ENCODE measurements at regions not wholly inside any gene's neighbourhood (a gene's known extent, or its start where the extent isn't known, plus 50 kb on each side); places are given as distances from the start of the nearest gene placed in this dataset.
A peak's percentile ranks its signal among the peaks of the same experiment; 100 is the strongest.

DNA sequence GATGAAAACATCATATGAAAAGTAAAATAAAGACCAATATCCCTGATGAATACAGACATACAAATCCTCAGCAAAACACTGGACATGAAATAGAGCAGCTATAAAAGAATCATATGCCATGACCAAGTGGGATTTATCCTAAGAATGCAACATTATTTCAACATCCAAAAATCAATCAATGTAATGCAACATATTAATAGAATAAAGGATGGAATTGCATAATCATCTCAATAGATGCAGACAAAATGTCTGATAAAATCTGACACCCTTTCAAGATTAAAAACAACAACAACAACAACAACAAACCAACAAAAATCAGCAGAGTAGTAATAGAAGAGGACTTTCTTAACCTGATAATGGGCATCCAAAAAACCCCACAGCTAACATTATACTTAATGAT is 63.8 kb upstream of the IL1R1 start:
- DNase-seq = no peak

DNA sequence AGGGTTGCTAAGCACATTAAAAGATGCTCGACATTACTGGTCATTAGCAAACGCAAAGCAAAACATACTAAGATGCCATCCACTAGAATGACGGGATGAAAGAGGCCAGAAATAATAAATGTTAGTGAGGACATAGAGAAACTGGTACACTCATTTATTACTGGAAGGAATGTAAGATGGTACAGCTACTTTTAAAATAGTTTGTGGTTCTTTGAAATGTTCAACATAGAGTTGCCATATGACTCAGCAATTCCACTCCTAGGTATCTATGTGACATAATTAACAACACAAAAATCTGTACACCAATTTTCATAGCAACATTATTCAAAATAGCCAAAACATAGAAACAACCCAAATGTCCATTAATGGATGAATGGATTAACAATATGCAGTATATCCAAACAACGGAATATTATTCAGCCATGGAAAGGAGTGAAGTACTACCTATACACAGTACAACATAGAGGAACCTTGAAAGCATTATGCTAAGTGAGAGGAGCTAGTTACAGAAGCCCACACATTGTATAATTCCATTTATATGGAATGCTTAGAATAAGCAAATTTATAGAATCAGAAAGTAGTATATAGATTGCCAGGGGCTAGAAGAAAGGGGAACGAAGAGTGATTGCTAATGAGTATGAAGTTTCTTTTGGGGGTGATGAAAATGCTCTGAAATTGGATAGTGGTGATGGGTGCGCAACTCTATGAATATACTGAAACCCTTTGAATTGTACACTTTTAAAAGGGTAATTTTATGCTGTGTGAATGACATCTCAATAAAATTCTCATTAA is 61.9 kb upstream of the IL1R1 start:
- no peak for DNase-seq

DNA sequence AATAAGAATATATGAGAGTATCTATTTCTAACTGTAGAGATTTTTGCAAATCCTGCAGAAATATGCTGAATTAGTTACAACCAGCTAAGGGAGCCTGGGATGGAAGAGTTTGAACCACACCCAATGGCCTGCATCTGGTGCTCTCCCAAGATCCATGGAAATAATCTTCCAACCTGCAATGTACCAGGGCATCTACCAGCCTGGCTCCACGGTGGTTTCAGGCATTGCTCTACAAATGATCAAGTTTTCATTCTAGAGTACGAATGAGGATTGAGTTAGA is 61.4 kb upstream of the IL1R1 start:
- no peak for DNase-seq

GRCh38 chr2:102081606-102082005 is 60.9 kb upstream of the IL1R1 start:
- DNase-seq = no peak

DNA sequence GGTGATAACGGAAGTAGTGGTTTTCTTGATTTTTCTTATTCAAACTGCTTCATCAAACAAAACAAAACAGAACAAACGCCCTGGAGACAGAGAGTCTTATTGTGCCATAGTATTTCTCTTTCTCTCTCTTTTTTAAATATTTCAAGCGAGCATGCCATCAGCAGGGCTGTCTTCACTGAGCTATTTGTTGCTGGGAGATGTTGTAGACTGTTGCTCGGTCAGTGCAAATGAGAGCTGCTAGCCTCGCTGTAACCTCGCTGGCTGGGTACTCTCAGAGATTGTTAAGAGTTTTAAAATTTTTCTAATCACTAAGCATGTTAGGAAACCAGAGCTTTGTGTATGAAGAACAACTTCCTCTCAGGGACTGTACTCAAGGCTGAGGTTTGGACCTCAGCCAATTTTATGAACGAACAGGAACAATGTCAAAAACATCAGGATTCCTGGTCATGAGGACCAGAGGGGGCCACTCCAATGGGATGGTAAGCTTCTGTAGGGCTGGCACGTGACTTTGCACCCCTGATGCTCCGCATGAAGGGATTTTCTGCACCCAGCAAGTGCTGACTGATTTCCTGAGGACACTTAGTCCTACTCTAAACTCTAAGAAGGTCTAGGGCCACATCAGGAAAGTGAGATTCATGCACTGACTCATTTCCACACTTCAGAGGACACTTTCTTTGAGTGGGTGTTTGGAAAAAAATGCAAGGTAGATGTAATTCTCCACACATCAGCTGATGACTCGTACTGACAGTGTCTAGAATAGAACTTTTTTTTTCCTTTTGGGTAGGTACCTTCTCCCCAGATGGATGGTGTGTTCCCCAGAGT is 59.8 kb upstream of the IL1R1 start:
- peak; percentile 16 for DNase-seq

DNA sequence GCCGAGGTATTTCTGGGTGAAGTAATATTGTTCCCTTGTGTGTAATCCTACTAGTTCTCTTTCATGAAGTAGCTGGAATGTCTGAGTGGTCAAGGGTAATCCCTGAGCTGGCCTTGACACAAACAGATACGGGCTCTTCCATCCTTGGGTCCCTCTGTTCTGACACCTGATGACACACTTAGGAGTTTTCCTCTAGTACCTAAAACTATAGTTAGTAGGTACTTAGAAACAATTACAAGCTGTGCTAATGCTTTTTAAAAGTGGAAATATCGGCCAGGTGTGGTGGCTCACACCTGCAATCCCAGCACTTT is 59.2 kb upstream of the IL1R1 start:
- no peak for DNase-seq

DNA sequence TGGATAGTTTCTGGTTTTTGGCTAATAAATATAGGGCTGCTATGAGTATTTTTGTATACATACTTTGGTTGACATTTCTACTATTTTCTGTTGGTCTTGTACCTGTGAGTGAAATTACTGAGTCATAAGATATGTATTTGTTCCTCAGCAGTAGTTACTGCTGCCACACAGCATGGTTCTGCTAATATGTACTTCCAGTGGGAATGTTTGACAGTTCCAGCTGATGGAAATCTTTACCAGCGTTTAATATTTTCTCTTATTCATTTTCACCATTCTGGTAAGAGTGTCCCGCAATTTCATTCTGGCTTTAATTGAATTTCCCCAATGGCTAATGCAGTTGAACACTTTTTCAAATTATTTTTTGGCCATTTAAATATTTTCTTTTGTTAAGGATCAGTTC is 57.9 kb upstream of the IL1R1 start:
- DNase-seq = no peak

DNA sequence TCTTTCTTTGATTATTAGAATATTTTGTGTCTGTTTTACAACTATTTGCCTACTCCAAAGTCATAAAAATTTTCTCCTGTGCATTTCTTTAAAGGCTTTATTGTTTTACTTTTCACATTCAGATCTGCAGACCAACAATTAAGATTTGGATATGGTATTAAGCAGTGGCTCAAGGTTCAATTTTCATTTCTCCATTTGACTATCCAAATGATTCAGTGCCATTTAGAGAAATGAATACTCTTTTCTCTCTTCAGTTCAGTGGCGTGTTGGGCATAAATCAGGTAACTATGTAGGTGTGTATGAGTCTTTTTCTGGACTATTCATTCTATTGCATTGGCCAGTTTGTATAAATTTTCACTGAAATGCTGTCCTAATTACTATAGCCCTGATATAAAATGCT is 57.3 kb upstream of the IL1R1 start:
- DNase-seq = no peak

GRCh38 chr2:102086150-102086872 is 56.2 kb upstream of the IL1R1 start:
- DNase-seq = no peak

- no peak for DNase-seq
Observed at GRCh38 chr2:102091121-102091520, 51.4 kb upstream of the IL1R1 start.

GRCh38 chr2:102091908-102092307 is 50.6 kb upstream of the IL1R1 start:
- no peak for DNase-seq

DNA sequence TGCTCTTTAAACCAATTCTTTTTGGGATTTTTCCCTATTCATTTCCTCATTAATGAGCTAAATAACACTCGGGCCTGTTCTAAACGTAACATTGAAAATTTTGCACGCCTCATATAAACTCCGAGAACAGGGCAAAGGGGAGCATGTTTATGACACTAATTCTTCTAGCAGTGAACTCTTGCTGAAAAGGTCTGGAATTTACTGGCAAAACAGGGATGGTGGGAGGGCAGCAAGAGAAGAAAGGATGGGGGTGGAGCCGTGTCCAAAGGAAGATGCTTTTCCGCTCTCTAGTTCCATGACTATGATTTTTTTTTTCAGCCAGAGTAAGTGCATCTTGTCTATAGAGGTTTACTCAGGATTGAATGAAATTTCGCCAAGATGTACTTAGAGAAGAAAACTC is 50.0 kb upstream of the IL1R1 start:
- DNase-seq = no peak

Data from effector CD4-positive, alpha-beta T cell (primary cell).